ENCODE measurements at regions not wholly inside any gene's neighbourhood (a gene's known extent, or its start where the extent isn't known, plus 50 kb on each side); places are given as distances from the start of the nearest gene placed in this dataset.

DNA sequence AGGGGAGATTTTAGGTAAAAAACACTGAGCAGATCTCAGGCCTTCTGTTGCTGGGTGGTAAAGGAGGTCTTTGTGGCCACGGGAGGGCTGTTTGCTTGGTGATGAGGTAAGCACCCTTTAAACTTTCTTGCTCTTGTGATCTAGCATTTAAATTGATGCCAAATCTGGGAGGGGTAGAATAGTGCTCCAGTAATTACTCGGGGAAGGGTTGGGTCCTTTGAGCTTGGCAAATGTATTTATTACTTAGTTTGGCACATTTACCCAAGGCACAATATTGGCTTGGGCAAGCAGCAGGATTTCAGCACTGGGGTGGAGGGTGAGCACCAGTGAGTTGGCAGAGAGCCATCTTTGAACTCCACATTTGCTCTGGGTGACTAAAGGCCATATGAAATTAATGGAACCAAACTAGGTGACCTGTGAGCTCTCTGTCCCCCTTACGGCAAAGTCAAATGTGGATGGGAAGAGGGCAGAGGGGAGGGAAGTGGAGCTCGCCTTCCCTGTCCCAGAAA lies 185.9 kb upstream of the ONECUT1 start:
- TF ChIP-seq, protein P1, sequence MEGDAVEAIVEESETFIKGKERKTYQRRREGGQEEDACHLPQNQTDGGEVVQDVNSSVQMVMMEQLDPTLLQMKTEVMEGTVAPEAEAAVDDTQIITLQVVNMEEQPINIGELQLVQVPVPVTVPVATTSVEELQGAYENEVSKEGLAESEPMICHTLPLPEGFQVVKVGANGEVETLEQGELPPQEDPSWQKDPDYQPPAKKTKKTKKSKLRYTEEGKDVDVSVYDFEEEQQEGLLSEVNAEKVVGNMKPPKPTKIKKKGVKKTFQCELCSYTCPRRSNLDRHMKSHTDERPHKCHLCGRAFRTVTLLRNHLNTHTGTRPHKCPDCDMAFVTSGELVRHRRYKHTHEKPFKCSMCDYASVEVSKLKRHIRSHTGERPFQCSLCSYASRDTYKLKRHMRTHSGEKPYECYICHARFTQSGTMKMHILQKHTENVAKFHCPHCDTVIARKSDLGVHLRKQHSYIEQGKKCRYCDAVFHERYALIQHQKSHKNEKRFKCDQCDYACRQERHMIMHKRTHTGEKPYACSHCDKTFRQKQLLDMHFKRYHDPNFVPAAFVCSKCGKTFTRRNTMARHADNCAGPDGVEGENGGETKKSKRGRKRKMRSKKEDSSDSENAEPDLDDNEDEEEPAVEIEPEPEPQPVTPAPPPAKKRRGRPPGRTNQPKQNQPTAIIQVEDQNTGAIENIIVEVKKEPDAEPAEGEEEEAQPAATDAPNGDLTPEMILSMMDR (IDR thresholded peaks at IDR 0.05), result no peak
- no peak for TF ChIP-seq POLR2A (IDR thresholded peaks at IDR 0.05)
